RKO (cell line): ENCODE measurements at regions not wholly inside any gene's neighbourhood (a gene's known extent, or its start where the extent isn't known, plus 50 kb on each side); places are given as distances from the start of the nearest gene placed in this dataset.

Source experiments
- DNase-seq: peaks from one replicate; pipeline ENCODE4 v3.0.0-alpha.2; 2016; ENCODE audit warnings: low spot score

DNA sequence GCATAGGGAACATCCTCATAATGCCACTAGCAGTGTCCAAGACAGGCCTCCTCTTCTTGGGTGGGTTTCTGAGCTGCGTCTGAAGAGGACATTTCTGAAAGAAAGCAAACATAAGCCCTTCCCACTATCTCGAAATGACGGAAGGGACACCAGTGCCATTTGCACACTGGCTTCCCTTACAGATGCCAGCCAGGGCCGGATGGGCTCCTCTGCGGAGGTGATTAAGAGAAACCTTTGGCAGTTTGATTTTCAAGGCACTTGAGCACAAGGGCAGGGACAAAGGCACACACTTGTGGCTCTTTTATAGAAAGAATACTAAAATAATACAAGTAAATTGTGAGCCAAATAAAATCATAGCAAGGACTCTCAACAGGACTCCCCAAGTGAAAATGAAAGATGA is 106.6 kb upstream of the CELF2 start:
- no peak for DNase-seq

DNA sequence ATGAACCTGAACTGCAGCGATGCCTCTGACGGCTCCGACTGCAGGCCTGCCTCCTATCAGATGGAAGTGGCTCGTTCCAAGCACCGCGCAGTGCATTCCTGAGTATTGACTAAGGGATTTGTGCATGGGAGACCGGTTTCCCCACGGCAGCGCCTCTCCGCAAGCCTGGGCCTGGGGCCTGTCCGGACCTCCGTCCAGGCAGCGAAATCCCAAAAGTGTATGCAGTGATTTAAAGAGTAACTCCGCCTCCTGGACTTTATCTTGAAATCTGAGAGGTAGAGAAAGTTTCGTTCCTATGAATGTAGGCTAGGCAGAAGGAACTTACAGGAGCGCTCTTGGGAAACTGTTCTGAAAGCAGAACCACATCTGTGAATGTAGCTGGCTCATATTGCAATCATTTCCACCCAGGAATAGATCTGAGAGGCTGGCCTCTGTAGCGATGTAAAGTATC is 106.2 kb upstream of the CELF2 start:
- DNase-seq: no peak

DNA sequence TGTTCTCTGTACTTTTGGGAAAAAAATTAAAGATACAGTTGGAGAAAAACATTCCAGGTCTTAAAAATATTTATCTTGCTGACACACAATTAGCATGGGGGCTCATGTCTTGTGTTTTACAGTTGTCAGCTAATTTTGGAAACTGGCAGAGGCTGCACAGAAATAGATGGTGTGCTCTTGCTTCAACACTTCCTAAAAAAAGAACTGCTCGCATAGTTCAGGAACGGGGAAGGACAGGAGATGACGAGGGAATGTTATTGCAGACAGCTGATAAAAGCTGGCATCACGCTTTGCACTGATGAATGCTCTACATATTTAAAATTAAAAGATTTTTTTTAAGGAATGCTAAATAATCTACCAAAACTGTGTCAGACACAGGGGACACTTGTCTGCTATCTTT is 103.5 kb upstream of the CELF2 start:
- no peak for DNase-seq

DNA sequence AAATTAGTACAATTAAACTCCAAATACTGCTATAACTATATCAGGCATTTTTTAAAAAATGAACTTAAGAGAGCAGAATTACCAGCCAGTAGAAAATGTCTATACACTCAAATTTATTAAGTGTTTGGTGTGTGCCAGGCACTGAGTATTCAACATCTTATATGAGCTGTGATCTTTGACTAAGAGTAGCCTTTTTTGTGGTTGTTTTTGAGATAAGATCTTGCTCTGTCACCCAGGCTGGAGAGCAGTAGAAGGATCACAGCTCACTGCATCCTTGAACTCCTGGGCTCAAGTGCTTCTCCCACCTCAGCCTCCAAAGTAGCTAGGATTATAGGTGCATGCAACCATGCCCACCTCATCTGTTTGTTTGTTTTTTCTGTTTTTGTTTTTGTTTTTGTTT is 102.5 kb upstream of the CELF2 start:
- no peak for DNase-seq

DNA sequence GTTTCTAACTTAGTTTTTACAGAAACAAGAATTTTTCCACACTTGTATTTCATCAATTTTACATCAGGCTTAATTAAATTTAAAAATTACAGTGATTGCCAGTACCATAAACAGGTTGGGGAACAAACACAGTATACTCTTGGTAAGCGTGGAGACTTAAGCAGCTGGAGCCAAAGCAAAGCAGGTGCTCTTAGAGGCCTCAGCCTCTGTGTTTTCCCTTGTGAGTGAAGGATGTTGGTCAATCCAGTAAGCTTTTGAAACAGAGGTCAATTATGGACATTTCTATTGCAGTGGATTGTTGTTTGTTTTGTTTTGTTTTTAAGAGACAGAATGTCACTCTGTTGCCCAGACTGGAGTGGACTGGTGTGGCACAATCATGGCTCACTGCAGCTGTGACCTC is 100.6 kb upstream of the CELF2 start:
- no peak for DNase-seq

DNA sequence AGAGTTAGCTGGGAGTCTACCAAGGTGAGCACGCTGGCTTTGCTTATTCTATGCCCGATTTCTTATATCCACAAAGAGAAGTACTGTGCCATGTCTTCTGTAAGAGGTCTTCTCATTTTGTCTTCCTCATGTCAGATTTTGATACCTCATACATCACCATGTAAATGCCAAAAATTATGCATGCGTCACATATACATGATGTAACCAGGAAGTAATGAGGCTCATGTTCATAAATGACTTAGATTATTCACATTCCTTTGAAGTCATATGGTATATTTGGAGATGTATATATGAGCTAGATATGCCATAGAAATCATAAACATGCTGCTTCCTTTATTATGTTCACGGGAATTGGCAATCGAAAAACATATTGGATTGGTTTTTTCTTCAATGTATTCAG is 97.7 kb upstream of the CELF2 start:
- peak; percentile 13 for DNase-seq

DNA sequence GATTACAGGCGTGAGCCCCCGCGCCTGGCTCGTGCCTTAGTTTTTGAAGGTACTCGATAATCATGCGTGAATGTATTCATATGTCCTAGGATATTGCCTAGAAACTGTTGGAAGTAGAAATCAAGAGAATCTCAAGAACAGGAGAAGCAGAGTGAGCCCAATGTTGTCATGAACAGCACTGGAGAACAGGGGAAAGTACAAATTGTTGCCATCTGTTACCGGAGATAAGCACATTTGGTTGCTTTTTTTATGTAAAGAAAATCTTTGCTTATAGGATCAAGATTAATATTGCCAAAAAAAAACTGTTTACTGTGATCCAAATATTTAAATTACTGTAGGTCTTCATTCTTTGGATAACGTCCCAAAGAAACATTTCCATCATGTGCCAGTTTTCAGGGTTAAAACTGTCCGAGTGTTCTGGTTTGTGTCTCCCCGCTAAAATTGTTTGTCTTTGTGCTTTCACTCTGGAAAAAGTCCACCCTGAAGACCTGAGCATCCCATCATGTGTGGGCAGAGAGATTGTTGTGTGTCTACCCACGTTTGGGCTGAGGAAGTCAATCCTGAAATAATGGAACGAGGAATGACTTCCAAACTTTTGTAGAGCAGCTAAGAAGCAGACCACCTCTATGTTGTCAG is 95.7 kb upstream of the CELF2 start:
- no peak for DNase-seq

DNA sequence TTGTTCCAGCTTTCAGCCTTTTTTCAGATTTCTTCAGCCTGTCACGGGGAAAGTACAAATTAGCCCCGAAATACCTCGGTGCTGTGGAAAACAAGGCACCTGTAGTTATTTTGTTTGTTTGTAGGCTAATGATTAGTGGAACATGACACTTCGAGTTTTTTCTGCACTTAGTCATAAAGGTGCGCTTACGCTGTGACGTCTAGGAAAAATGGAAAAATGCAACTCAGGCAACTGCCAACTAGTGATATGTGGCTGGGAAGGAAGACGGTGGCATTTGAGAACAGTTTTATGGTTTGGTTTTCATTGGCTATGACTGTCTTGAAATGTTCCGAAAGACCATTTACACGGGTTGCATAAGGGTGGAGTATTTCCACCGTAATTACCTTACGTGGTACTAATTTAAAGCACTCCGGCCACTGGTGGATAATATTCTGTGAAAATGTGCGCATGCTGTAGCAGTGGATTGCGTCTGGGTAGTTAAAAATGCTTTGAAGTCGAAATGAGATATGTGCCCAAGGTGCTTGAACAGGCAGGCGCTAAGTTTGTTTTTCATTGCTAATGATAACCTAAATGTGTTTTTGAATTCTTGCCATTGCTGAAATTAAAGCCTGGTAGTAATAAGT is 94.5 kb upstream of the CELF2 start:
- no peak for DNase-seq

DNA sequence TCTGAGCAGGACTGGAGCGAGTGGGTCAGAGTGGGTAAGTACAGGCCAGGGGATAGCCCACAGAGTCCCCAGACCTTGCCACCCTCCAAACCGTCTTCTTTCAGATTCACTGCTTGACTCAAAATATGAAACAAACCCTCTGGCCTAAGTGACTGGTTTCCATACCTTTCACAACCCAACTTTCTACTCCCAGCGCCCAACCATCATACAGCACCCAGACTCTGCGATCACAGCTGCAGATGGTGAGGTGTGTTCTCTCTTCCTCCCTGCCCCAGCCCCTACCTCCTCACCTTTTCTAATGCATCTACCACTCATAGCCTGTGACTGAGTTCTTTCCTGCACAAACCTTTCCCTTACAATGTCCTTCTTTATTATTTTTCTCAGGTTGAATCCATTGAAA is 92.0 kb upstream of the CELF2 start:
- DNase-seq: no peak

DNA sequence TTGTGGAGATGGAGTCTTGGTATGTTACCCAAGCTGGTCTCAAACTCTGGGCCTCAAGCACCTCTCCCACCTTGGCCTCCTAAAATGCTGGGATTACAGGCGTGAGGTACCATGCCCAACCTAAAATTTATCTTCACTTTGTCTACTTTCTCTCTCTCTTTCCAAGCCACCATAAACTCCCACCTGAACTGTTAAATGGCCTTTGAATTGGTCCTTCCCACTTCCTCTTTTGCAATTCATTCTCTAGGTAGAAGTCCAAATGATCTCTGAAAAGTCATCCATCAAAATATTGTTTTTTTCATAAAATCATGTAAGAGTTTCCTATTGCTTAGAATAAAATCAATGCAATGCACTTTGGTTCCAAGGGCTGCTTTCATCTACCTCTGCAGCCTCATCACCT is 90.1 kb upstream of the CELF2 start:
- DNase-seq: no peak

DNA sequence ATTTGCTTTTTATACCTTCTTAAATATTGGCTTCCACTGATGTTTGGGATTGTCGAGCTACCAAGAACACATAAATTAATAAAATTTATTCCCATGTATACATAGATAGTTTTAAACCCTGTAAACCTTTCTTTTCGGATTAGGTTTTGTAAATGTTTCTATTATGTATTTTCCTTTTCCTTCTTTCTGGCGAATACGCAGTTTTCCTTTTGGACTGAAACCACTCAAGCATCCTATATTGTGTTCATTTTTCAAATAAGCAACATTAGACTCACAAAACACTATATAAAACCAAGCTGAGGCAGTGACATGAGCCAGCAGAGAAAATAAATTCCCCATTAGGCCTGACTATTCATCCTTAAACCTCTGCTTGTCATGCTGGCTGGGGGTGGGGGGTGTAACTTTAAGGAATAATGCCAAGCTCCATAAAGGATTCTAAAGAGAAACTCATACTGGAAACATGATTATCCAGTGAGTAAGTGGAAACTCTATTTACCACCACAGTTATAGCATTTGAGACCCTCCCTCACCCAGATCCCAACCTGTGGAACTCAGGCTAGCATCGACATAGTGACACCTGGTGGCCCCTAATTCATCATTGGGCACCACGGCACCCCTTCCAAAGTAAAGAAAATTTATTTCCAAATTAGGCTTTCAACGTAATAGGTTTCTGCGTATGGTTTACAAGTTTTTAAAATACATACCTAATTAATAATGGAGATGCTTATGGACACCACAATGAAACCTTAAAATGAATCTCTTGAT is 86.5 kb upstream of the CELF2 start:
- no peak for DNase-seq

DNA sequence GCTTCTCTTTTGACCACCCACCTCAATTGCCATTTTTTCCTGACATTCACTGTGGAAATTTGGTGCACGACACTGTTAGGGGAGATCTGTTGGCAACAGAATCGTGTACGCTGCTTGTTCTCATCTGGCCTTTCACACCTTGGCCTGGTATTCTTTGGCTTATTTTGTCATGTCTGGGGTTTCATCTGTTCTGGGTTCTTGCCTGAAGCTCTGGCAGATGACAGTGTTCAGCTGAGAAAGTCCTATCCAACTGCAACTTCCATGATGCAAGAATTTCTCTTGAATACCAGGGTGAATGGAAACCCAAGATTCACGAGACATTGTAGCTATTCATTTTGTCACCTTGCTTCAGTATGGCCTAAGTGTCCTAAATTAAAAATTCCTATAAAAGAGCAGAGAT is 82.6 kb upstream of the CELF2 start:
- DNase-seq: no peak

DNA sequence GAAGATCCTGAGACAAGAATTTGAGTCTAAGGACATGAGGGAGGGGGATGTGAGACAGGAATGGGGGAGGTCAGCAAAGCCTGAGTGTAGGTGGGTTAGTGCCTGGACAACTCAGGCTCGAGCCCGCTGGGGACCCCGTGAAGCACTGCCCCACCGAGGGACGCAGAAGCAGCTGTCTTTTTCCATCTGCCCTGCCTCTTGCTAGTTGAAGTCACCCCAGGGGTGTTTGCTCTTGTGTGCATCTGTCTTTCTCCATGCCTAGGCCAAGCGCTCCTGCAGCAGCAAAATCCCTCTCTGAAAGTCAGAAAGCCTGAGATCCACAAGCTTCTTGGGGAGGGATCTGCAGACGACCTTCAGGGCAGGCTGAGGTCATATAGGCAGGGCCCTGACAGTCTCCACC is 79.0 kb upstream of the CELF2 start:
- no peak for DNase-seq

DNA sequence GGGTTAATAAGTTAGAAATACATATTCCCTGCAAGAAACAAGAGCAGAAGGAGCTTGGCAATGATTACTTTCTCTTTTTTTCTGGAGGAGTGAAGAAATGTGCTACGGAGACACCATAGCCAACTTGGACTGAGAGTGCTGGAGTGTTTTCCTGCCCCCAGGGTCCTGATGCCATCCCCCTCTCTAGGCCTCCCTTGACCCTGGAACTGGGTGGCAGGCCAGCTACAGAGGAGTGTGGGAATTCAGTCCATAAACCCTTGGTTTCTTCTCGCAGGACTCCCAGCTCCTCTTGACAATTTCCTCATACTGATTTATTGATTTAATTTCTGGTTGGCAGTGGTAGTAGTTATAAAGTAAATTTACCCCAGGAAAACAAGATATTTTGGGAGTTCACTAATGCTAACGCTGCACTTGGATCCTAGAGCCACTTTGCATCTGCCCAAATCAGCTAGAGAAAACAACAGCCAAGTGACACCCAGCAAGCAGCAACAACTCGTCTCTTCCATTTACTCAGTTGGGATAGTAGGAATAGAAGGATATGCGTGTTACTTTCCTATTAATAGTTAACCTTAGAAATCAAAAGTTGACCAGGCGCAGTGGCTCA is 76.4 kb upstream of the CELF2 start:
- DNase-seq: no peak

DNA sequence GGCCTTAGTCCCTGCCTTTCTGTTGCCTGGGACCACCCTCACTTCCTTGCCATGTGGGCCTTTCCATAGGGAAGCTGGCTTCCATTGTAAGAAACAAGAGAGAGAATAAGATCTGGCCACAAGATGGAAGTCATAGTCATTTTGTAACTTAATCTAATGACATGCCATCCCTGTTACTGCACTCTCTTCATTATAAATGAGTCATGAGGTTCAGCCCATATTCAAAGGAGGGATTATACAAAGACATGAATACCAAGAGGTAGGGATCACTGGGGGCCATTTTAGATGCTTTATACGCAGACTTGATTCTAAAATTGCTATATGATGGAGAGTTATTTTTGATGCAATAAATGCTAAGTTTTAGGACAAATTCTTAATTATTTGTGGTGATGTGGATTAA is 75.2 kb upstream of the CELF2 start:
- peak; percentile 17 for DNase-seq

DNA sequence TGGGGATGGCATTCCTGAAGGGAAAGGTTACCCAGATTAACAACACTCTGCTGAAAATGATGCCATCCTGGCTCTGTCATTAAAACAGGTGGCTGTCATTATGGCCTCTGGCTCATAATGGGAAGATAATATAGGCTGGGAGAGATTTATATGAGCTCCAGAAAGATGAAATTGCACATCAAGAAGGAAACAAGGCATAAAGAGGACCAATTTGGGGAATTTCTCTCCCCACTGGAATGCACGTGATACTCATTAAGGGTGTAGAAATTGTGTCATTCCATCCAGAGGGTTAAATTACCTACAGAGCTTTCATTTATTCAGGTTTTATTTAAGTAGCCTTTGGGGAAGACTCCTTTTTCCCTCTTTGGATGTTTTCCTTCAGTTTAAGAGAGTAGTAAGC is 71.6 kb upstream of the CELF2 start:
- DNase-seq: no peak

DNA sequence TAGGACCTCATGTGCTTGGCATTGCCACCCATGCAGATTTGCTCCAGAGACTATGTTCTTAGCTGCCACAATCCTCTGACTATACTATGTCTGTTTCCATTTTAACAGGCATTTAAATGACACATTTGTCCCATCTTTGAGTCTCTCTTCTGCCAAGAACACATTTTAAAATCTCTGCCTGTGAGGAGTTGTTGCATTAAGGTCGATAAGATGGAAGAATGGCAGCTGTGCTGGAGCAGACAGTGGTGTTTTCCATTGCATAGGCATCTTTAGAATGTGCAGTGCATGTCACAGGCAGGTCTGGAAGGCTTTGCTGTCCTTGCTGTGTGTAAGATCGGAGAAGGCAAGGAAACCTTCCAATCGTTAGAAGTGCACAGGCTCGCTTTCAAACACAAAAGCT is 70.9 kb upstream of the CELF2 start:
- DNase-seq: no peak

DNA sequence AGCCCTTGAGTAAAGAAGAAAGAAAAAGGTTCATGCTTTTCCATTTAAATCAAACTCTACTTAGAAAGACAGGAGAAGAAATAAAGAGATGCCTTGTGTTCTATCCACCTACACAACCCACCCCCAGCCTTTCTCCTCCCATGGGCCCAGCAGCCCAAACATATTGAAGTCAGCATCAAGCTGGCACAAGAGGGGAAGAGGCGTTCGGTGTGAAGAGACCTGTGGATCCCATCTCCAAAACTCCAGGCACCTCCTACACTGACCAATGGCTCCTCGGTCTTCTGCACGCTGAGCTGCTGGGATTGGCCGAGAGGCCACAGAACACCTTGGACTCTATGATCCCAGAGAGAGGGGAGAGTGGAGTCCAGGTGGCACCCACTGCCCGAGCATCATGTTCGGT is 66.0 kb upstream of the CELF2 start:
- no peak for DNase-seq

DNA sequence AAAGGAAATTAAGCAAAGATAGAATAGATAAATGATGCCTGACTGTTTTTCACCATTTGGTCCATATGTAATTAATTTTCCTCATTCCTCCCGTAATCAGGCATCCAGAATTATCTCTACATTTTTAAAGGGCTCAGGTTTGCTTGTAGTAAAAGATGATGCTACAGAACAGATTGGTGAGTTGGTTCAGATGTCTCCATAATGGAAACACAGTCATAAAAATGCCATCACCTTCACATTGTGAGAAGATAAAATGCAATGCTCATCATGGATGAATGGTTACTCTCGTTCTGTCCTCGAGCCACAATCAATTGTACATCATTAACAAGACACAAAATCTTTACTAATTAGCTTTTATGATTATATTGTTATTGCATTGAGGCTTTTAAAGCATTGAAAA is 64.9 kb upstream of the CELF2 start:
- no peak for DNase-seq

DNA sequence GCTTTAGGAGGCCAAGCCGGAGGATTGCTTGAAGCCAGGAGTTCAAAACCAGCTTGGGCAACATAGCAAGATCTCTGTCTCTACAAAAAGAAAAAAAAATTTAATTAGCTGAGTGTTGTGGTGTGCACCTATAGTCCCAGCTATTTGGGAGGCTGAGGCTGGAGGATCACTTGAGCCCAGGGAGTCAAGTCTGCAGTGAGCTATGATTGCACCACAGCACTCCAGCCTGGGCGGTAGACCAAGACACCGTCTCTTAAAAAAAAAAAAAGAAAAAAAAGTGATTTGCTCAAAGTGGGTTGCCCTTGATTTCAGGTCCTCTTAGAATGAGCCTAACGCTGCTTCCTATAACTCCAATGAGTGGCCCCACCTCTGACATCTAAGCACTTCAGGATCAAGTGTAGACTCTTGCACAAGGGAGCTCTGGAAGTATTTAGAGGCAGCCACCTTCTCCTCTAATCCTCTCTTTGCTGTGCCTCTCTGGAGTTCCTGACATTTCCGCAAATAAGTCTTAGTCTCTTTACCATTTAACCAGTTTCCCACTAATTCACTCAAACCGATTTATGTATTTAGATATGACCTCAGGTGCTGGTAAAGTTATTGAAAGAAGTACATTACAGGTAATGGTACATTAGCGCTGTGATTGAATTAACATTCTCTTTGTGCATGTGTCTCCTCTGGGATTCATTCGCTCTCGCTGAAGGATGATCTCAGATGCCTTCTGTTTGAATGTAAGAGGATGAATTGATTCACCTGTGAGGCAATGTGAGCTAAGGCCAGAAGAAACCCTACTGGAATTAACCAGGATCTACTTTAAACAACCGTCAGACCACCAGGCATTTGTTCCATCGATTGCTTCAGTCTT is 60.8 kb upstream of the CELF2 start:
- DNase-seq: no peak

DNA sequence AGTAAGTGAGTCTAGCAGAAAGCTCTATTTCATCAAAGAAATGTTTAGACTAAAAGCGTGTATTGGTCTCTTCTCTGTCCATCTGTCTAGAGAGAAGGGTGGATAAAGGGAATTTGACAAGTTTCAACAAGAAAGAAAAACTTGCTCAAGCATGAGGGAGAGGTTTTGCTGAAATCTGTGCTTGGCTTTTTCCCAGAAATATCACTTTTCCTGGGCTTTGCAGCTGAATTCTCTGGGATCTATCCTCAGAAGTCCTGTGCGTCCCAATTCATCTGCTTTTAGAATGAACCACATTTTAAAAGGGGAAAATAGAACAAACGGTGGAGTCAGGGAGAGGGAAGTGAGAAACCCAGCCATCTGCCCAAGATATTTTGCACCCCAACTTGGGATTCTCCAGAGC is 59.6 kb upstream of the CELF2 start:
- DNase-seq: no peak

DNA sequence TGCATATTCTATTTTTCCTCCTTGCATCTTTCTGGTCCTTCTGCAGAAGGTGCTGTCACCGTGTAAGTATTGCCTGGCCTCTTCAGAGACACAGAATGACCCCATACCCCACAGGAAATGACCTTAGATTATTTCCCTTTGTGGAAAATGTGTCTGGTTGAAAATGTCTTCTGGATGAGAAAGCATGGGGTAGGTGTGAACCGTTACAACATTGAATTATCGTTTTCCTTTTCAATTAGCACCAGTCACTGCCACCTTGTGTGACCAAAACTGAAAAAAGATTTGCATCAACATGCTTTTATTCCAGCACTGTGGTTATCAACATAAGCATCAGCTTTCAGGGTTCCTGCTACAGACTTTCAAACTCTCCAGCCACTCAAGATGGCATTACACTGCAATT is 58.0 kb upstream of the CELF2 start:
- DNase-seq: no peak
